B cell (primary cell): ENCODE measurements at regions not wholly inside any gene's neighbourhood (a gene's known extent, or its start where the extent isn't known, plus 50 kb on each side); places are given as distances from the start of the nearest gene placed in this dataset.

ENCODE experiments used
- ATAC-seq: fragments of 200-7000 bp; cut with Tn5 transposase; one replicate; pipeline ENCODE4 v1.10.0; 2021; ENCODE audit warnings: low read depth, mild to moderate bottlenecking, moderate number of reproducible peaks, moderate library complexity
- CTCF ChIA-PET: fragments of 350-600 bp; sonication (Branson Sonifier 250); formaldehyde crosslinking; loops from one replicate; lab custom pipeline; 2021; ENCODE audit warnings: antibody characterized with exemption, inconsistent platforms; lab: Charles Lee
- POLR2A ChIA-PET: fragments of 350-600 bp; sonication (Branson Sonifier 250); formaldehyde crosslinking; loops from one replicate; lab custom pipeline; 2021; ENCODE audit warnings: antibody characterized with exemption; lab: Charles Lee
- DNase-seq: peaks from one replicate; pipeline ENCODE4 v3.0.0; 2013
- H2AFZ ChIP-seq: 2 replicates; pipeline ENCODE4 v1.6.1; 2012; ENCODE audit warnings: mild to moderate bottlenecking, low read depth, low read length; ENCODE audit not compliant: insufficient read depth, poor library complexity, severe bottlenecking
- H3K27ac ChIP-seq, 2 donors: 1 replicate in 1 of 2; 2 replicates in 1 of 2; pipeline ENCODE4 v1.5.1; 2012 to 2013; ENCODE audit warnings: low read length in 2 of 2, mild to moderate bottlenecking in 2 of 2, moderate library complexity in 1 of 2
- H3K27me3 ChIP-seq, 4 experiments: fragments of 200-600 bp in 1 of 4; sonication (generic) in 1 of 4; replicated peaks in 1 of 4; 1 replicate in 2 of 4; 2 replicates in 2 of 4; pipeline versions ENCODE4 v1.6.1 to v1.7.0; 2013 to 2016; ENCODE audit warnings: low read length in 3 of 4, mild to moderate bottlenecking in 2 of 4, mixed read lengths in 1 of 4, moderate library complexity in 1 of 4; ENCODE audit not compliant: insufficient read depth in 4 of 4, control insufficient read depth in 3 of 4; ENCODE audit errors: control extremely low read depth in 1 of 4
- H3K36me3 ChIP-seq, 2 experiments: replicated peaks in 1 of 2; 1 replicate in 1 of 2; 2 replicates in 1 of 2; pipeline versions ENCODE4 v1.6.1 to v1.7.1; 2013; ENCODE audit warnings: low read length in 1 of 2; ENCODE audit not compliant: insufficient read depth in 2 of 2, control insufficient read depth in 1 of 2; ENCODE audit errors: control extremely low read depth in 1 of 2, extremely low read depth in 1 of 2
- H3K4me1 ChIP-seq, 2 donors: fragments of 200-600 bp in 1 of 2; sonication (generic) in 1 of 2; 1 replicate in 1 of 2; 2 replicates in 1 of 2; pipeline versions ENCODE4 v1.5.1 to v1.6.1; 2013 to 2017; ENCODE audit warnings: low read length in 2 of 2; ENCODE audit not compliant: control insufficient read depth in 2 of 2, insufficient read depth in 2 of 2
- H3K4me2 ChIP-seq: replicated peaks from 2 replicates; pipeline ENCODE3; 2012; ENCODE audit warnings: mild to moderate bottlenecking, low read depth, low read length; ENCODE audit not compliant: poor library complexity, severe bottlenecking
- H3K4me3 ChIP-seq, 5 experiments: fragments of 200-600 bp in 1 of 5; sonication (generic) in 1 of 5; 1 replicate in 3 of 5; 2 replicates in 2 of 5; pipeline versions ENCODE4 v1.5.1 to v1.7.0; 2011 to 2016; ENCODE audit warnings: low read length in 4 of 5, mild to moderate bottlenecking in 4 of 5, low read depth in 2 of 5, control low read depth in 1 of 5, moderate library complexity in 1 of 5; ENCODE audit not compliant: insufficient read depth in 1 of 5; ENCODE audit errors: control extremely low read depth in 1 of 5, extremely low read depth in 1 of 5
- H3K79me2 ChIP-seq: fragments of 200-600 bp; sonication (generic); one replicate; pipeline ENCODE4 v1.6.0; 2016; ENCODE audit warnings: low read length; ENCODE audit not compliant: control insufficient read depth, insufficient read depth
- H3K9ac ChIP-seq: fragments of 200-600 bp; sonication (generic); 2 replicates; pipeline ENCODE4 v1.6.1; 2017; ENCODE audit warnings: mild to moderate bottlenecking, low read length, moderate library complexity
- H3K9me3 ChIP-seq, 3 donors: one replicate each; pipeline versions ENCODE4 v1.6.1 to v1.7.1; 2013; ENCODE audit warnings: low read length in 2 of 3; ENCODE audit not compliant: control insufficient read depth in 2 of 3, insufficient read depth in 1 of 3; ENCODE audit errors: control extremely low read depth in 1 of 3
- H4K20me1 ChIP-seq: 2 replicates; pipeline ENCODE4 v1.6.0; 2012; ENCODE audit warnings: mild to moderate bottlenecking, low read length; ENCODE audit not compliant: insufficient read depth, control insufficient read depth, poor library complexity, severe bottlenecking
- H3K27ac Mint-ChIP-seq: one replicate; pipeline ENCODE4 v1.8.0; 2021; ENCODE audit warnings: mixed read lengths
- H3K27me3 Mint-ChIP-seq: one replicate; pipeline ENCODE4 v1.8.0; 2021; ENCODE audit warnings: mixed read lengths
- H3K4me1 Mint-ChIP-seq: one replicate; pipeline ENCODE4 v1.8.0; 2021; ENCODE audit warnings: mixed read lengths
- H3K4me3 Mint-ChIP-seq: one replicate; pipeline ENCODE4 v1.8.0; 2021; ENCODE audit warnings: mixed read lengths
- H3K9me3 Mint-ChIP-seq: one replicate; pipeline ENCODE4 v1.8.0; 2022; ENCODE audit warnings: mixed read lengths; ENCODE audit not compliant: insufficient read depth
- EZH2 ChIP-seq: IDR thresholded peaks from 2 replicates; pipeline ENCODE4 v1.6.1; 2012; ENCODE audit warnings: borderline replicate concordance, low read depth, mild to moderate bottlenecking, moderate library complexity, low read length; ENCODE audit not compliant: insufficient read depth, poor library complexity, severe bottlenecking
- WGBS: methylation state at CpG from one replicate; pipeline ENCODE4 v1.1.5; 2013; ENCODE audit warnings: missing lambda C conversion rate; ENCODE audit not compliant: insufficient coverage; 5-methylcytosine and 5-hydroxymethylcytosine counted together
- intact Hi-C: fragments of 100-400 bp; cut with micrococcal nuclease; formaldehyde crosslinking; loops from one replicate; pipeline ENCODE4 v1.10.0; 2022
- TF ChIP-seq, protein P1 (sequence below): fragments of 200-600 bp; IDR thresholded peaks from one replicate; pipeline ENCODE4 v1.8.0; 2022; ENCODE audit warnings: antibody characterized with exemption, mild to moderate bottlenecking

DNA sequence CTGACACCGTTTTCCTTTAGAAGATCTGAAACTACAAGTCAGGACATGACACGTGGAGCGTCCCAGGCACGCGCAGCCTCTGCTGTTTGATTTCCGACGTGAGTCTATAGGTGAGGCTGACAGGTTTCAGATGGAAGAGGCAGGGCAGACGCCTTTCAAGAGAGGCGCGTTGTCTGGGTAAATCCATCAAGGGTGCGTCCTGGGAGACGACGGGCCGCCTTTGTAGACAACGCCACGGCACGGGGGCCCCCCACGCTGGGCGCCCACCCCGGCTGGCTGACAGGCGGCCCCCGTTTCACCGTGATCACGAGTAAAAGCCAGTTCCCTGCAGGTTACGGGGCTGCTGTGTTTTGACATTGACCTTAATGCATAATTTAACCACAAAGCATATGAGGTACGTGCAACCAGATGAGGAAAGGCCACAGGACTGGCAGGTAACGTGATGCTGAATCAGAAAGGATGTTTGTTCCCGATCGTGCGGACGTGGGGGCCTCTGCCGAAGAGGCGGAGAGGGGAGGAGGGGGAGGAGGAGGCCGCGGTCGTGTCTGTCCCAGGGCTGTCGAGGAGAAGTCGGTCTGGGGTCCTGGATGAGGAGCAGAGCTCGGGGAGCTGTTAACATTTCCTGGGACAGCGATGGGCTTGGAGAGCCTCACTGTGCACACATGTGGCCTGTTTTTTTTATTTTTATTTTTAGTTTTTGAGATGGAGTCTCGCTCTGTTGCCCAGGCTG is 51.1 kb upstream of the PPP2R3B start:
- Histone ChIP-seq H3K9me3 (peaks cover 0 to 11% (median 0%) of the 10 kb centered on the region in 3 donors), H4K20me1 (no peaks in the 10 kb centered on the region), H3K27me3 (no peaks in the 10 kb centered on the region), H3K4me3 (no peak overlapping the region), H2AFZ (no peak overlapping the region), H3K4me1 (no peaks in the 10 kb centered on the region), H3K4me2 (no peak overlapping the region), H3K9ac (no peak overlapping the region), H3K79me2 (no peaks in the 10 kb centered on the region), H3K36me3 (no peaks in the 10 kb centered on the region), H3K27ac (no peak overlapping the region)
- ChIA-PET CTCF (no interaction called here), POLR2A (no interaction called here)
- DNase-seq (no peak), ATAC-seq (no peak)
- TF ChIP-seq, protein P1, sequence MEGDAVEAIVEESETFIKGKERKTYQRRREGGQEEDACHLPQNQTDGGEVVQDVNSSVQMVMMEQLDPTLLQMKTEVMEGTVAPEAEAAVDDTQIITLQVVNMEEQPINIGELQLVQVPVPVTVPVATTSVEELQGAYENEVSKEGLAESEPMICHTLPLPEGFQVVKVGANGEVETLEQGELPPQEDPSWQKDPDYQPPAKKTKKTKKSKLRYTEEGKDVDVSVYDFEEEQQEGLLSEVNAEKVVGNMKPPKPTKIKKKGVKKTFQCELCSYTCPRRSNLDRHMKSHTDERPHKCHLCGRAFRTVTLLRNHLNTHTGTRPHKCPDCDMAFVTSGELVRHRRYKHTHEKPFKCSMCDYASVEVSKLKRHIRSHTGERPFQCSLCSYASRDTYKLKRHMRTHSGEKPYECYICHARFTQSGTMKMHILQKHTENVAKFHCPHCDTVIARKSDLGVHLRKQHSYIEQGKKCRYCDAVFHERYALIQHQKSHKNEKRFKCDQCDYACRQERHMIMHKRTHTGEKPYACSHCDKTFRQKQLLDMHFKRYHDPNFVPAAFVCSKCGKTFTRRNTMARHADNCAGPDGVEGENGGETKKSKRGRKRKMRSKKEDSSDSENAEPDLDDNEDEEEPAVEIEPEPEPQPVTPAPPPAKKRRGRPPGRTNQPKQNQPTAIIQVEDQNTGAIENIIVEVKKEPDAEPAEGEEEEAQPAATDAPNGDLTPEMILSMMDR = no peak
- no peak for TF ChIP-seq EZH2
- WGBS = 70% methylated on average over 38 of the region's 41 CpGs
- no peaks in the 10 kb centered on the region for H3K27me3 Mint-ChIP-seq
- H3K9me3 Mint-ChIP-seq = peaks cover 3% of the 10 kb centered on the region
- H3K4me1 Mint-ChIP-seq = no peaks in the 10 kb centered on the region
- no peak overlapping the region for H3K4me3 Mint-ChIP-seq
- intact Hi-C loops = no loop called here
- no peak overlapping the region for H3K27ac Mint-ChIP-seq

DNA sequence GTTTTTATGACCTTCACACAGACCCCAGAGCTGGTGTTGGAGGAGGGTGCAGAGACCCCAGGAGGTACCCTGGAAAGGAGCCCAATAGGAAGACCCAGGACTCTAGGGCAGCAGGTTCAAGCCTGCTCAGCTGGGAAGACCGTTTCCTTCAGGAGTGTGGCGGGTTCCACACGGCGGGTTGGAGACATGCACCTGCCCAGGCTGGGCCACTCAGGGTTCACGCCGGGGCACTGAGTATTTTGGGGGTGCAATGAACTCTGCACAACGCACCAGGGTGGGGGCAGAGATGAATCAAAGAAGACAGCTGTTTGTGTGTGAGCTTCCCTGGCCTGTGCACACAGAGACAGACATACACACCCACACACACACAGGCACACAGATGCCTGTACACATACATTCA is 52.5 kb upstream of the PPP2R3B start:
- ATAC-seq = no peak
- ChIA-PET POLR2A (no interaction called here), CTCF (no interaction called here)
- H3K4me3 ChIP-seq = no peak overlapping the region
- H3K9ac ChIP-seq = no peak overlapping the region
- H3K4me3 Mint-ChIP-seq = no peak overlapping the region
- H3K9me3 Mint-ChIP-seq = peaks cover 7% of the 10 kb centered on the region
- H3K4me1 Mint-ChIP-seq = no peaks in the 10 kb centered on the region
- DNase-seq = no peak
- no peaks in the 10 kb centered on the region for H3K4me1 ChIP-seq
- no peak overlapping the region for H2AFZ ChIP-seq
- H3K9me3 ChIP-seq = peaks cover 0 to 6% (median 0%) of the 10 kb centered on the region in 3 donors
- no peaks in the 10 kb centered on the region for H3K27me3 ChIP-seq
- no peak overlapping the region for H3K4me2 ChIP-seq
- no peaks in the 10 kb centered on the region for H4K20me1 ChIP-seq
- intact Hi-C loops = no loop called here
- H3K27ac ChIP-seq = no peak overlapping the region
- no peaks in the 10 kb centered on the region for H3K27me3 Mint-ChIP-seq
- TF ChIP-seq, protein P1 = no peak
- no peak for TF ChIP-seq EZH2
- WGBS = 100% methylated on average over 4 of the region's 7 CpGs
- no peaks in the 10 kb centered on the region for H3K79me2 ChIP-seq
- no peak overlapping the region for H3K27ac Mint-ChIP-seq
- no peaks in the 10 kb centered on the region for H3K36me3 ChIP-seq
